SK-N-SH (cell line): ENCODE measurements at regions not wholly inside any gene's neighbourhood (a gene's known extent, or its start where the extent isn't known, plus 50 kb on each side); places are given as distances from the start of the nearest gene placed in this dataset.
"Not testable (repeated sequence)": the region's sequence is repeated elsewhere in the genome, so short reads cannot be mapped to it uniquely, and the experiment has no call there.

Source experiments
- CTCF ChIA-PET: fragments of 300-600, 350-600 bp; formaldehyde crosslinking; extraction: SDS; loops from one replicate; lab custom pipeline; 2021; lab: Yijun Ruan, JAX
- POLR2A ChIA-PET: fragments of 350-600 bp; sonication (Branson Sonifier 250); formaldehyde crosslinking; extraction: SDS; loops from one replicate; lab custom pipeline; 2020; ENCODE audit warnings: antibody characterized with exemption, inconsistent platforms; lab: Yijun Ruan, JAX
- DNase-seq: peaks from one replicate; pipeline ENCODE4 v3.0.0; 2012
- H2AFZ ChIP-seq: fragments of 200-600 bp; sonication (generic); 2 replicates; pipeline ENCODE4 v1.8.1; 2016; ENCODE audit warnings: antibody characterized with exemption, mild to moderate bottlenecking, low read depth
- H3F3A ChIP-seq: fragments of 200-600 bp; sonication (generic); replicated peaks from 2 replicates; pipeline ENCODE3; 2016; ENCODE audit warnings: antibody characterized with exemption, mild to moderate bottlenecking; ENCODE audit not compliant: insufficient read depth
- H3K27ac ChIP-seq, 2 experiments: fragments of 200-500 bp in 1 of 2; fragments of 200-600 bp in 1 of 2; sonication (Bioruptor generic) in 1 of 2; sonication (generic), shearing (Covaris generic) in 1 of 2; 2 replicates each; pipeline versions ENCODE4 v1.5.1 to v1.6.1; 2014 to 2016; ENCODE audit warnings: low read depth in 2 of 2, inconsistent platforms in 1 of 2, low read length in 1 of 2, mild to moderate bottlenecking in 1 of 2, mixed read lengths in 1 of 2
- H3K27me3 ChIP-seq: fragments of 200-600 bp; sonication (generic), shearing (Covaris generic); 2 replicates; pipeline ENCODE4 v1.6.1; 2016; ENCODE audit warnings: mixed run types; ENCODE audit not compliant: insufficient read depth
- H3K36me3 ChIP-seq, 2 experiments: fragments of 200-500 bp in 1 of 2; fragments of 200-600 bp in 1 of 2; sonication (Bioruptor generic) in 1 of 2; sonication (generic) in 1 of 2; replicated peaks in 1 of 2; 2 replicates each; pipeline versions ENCODE3 to v1.5.1; 2014 to 2016; ENCODE audit warnings: low read length in 1 of 2, mild to moderate bottlenecking in 1 of 2; ENCODE audit not compliant: insufficient read depth in 2 of 2, control insufficient read depth in 1 of 2
- H3K4me1 ChIP-seq, 2 experiments: fragments of 200-500 bp in 1 of 2; fragments of 200-600 bp in 1 of 2; sonication (Bioruptor generic) in 1 of 2; sonication (generic), shearing (Covaris generic) in 1 of 2; 2 replicates each; pipeline versions ENCODE4 v1.5.1 to v1.6.1; 2014 to 2016; ENCODE audit warnings: low read depth in 1 of 2, low read length in 1 of 2, mixed run types in 1 of 2; ENCODE audit not compliant: insufficient read depth in 2 of 2, control insufficient read depth in 1 of 2
- H3K4me2 ChIP-seq: fragments of 200-600 bp; sonication (generic), shearing (Covaris generic); 2 replicates; pipeline ENCODE4 v1.6.1; 2017; ENCODE audit warnings: mixed run types
- H3K4me3 ChIP-seq, 2 experiments: fragments of 200-500 bp in 1 of 2; fragments of 200-600 bp in 1 of 2; sonication (Bioruptor generic) in 1 of 2; sonication (generic), shearing (Covaris generic) in 1 of 2; 2 replicates each; pipeline versions ENCODE4 v1.5.1 to v1.8.1; 2014 to 2016; ENCODE audit warnings: low read depth in 2 of 2, inconsistent platforms in 1 of 2, low read length in 1 of 2, mild to moderate bottlenecking in 1 of 2, mixed read lengths in 1 of 2, moderate library complexity in 1 of 2
- H3K79me2 ChIP-seq: fragments of 200-600 bp; sonication (generic); 2 replicates; pipeline ENCODE4 v1.8.1; 2017; ENCODE audit warnings: mild to moderate bottlenecking; ENCODE audit not compliant: insufficient read depth
- H3K9ac ChIP-seq: fragments of 200-600 bp; sonication (generic); 2 replicates; pipeline ENCODE4 v1.6.1; 2017; ENCODE audit warnings: mixed run types
- H3K9me2 ChIP-seq: fragments of 200-600 bp; sonication (generic); 2 replicates; pipeline ENCODE4 v1.6.1; 2017; ENCODE audit warnings: mixed run types
- H3K9me3 ChIP-seq: fragments of 200-600 bp; sonication (generic); 2 replicates; pipeline ENCODE4 v1.6.1; 2017; ENCODE audit warnings: mixed run types, mild to moderate bottlenecking, moderate library complexity
- H4K20me1 ChIP-seq: fragments of 200-600 bp; sonication (generic); 2 replicates; pipeline ENCODE4 v1.6.1; 2017; ENCODE audit warnings: mild to moderate bottlenecking, mixed run types; ENCODE audit not compliant: insufficient read depth
- ELF1 ChIP-seq: IDR thresholded peaks from 2 replicates; pipeline ENCODE4 v1.4.0; 2012
- FOXJ3 ChIP-seq: sonication (generic); formaldehyde crosslinking; IDR thresholded peaks from 2 replicates; pipeline ENCODE4 v1.5.1; 2020; ENCODE audit warnings: mild to moderate bottlenecking, missing genetic modification reagents
- MEF2A ChIP-seq: IDR thresholded peaks from 2 replicates; pipeline ENCODE4 v1.4.0; 2012; ENCODE audit warnings: low read depth, borderline replicate concordance
- NRF1 ChIP-seq: IDR thresholded peaks from 2 replicates; pipeline ENCODE4 v1.6.1; 2012; ENCODE audit warnings: low read depth, mild to moderate bottlenecking, low read length
- RCOR1 ChIP-seq: fragments of 150-350 bp; IDR thresholded peaks from 2 replicates; pipeline ENCODE4 v1.6.1; 2017; ENCODE audit warnings: antibody characterized with exemption, low read length
- SIN3A ChIP-seq: IDR thresholded peaks from 2 replicates; pipeline ENCODE4 v1.6.1; 2012; ENCODE audit warnings: low read depth, mild to moderate bottlenecking, low read length, moderate library complexity, borderline replicate concordance
- SMC3 ChIP-seq: IDR thresholded peaks from 2 replicates; pipeline ENCODE4 v1.6.1; 2012; ENCODE audit warnings: low read depth, low read length, improper control_type of control experiment
- TAF1 ChIP-seq: IDR thresholded peaks from 2 replicates; pipeline ENCODE4 v1.6.1; 2012; ENCODE audit warnings: low read depth, mild to moderate bottlenecking, low read length, moderate library complexity, borderline replicate concordance
- TCF12 ChIP-seq: IDR thresholded peaks from 2 replicates; pipeline ENCODE4 v1.4.0; 2012
- WGBS: methylation state at CpG from one replicate; pipeline ENCODE4 v1.1.6; 2017; ENCODE audit warnings: low lambda C conversion rate; 5-methylcytosine and 5-hydroxymethylcytosine counted together
- TF ChIP-seq, protein P1 (sequence below): IDR thresholded peaks from 2 replicates; pipeline ENCODE4 v1.4.0; 2012; ENCODE audit warnings: low read depth
- TF ChIP-seq, protein P2 (sequence below): fragments of 200-600 bp; sonication (generic); IDR thresholded peaks from 2 replicates; pipeline ENCODE4 v1.6.1; 2017; ENCODE audit warnings: antibody characterized with exemption, mild to moderate bottlenecking, moderate library complexity

DNA sequence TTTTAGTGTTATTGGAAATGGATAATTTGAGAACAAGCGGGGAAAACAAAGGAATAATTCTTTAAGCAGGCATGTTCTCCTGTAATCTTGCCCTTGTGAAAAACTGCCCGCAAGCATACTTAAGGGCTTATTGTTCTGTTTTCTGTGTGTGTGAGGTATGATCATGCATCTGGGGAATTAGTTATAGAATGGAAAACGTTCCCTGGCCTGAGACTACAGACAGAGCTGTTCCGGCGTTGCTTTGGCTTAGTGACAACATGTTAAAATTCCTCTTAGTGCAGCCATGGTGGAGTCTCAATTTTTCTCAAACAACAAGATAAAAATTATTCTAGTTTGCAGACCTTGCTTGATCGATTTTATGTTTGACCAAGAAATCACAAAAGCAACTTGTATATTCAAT, 560.2 kb upstream of the SPRY2 start:
- Histone ChIP-seq H3K4me2 (no peak overlapping the region), H2AFZ (0 out of 2 replicates have a peak overlapping the region, but pooled peaks have one; percentile 16), H3K4me1 (no peaks in the 10 kb centered on the region; a peak in 1 of 4 replicates), H3K79me2 (no peaks in the 10 kb centered on the region), H3K9ac (no peak overlapping the region), H4K20me1 (no peaks in the 10 kb centered on the region), H3K27me3 (no peaks in the 10 kb centered on the region), H3K9me3 (no peaks in the 10 kb centered on the region), H3K36me3 (no peaks in the 10 kb centered on the region), H3F3A (no peaks in the 10 kb centered on the region), H3K4me3 (no peak overlapping the region), H3K27ac (no peak overlapping the region), H3K9me2 (no peaks in the 10 kb centered on the region)
- TF ChIP-seq SIN3A (no peak), ELF1 (no peak), TCF12 (no peak)
- no peak for DNase-seq
- ChIA-PET POLR2A (no interaction called here), CTCF (interaction anchor here (0.6 kb wide), 1 partner anchor 1030 kb away, joined by 4 read pairs; no protein-coding TSS in a partner anchor)
- WGBS: 76% methylated on average over 6 of the region's 6 CpGs

DNA sequence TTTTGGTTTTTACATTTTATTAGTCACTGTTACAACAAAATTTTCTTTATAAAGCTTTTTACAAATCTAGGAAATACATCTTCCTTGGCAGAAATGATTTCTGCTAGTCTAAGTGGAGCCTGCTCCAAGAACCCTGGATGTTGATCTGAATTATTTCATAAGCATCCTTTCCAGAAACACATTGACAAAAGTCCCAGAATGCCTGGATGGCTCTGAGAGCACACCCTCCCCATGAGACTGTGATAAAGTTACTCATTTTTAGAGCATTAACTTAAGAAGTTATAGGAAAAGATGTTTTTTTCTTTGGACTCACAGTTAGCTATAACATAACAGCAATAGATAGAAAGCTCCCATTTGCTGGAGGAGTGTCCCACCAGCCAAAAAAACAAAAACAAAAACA, 559.6 kb upstream of the SPRY2 start:
- no peaks in the 10 kb centered on the region for H3K9me3 ChIP-seq
- no peak overlapping the region for H3K4me3 ChIP-seq
- no peaks in the 10 kb centered on the region for H3F3A ChIP-seq
- no peak overlapping the region for H3K27ac ChIP-seq
- no peaks in the 10 kb centered on the region for H3K9me2 ChIP-seq
- TF ChIP-seq, protein P1, sequence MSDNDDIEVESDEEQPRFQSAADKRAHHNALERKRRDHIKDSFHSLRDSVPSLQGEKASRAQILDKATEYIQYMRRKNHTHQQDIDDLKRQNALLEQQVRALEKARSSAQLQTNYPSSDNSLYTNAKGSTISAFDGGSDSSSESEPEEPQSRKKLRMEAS: no peak
- TF ChIP-seq MEF2A (no peak), SMC3 (no peak), NRF1 (no peak), RCOR1 (no peak), FOXJ3 (CRISPR knock-in tag) (no peak), TAF1 (no peak)
- TF ChIP-seq, protein P2, sequence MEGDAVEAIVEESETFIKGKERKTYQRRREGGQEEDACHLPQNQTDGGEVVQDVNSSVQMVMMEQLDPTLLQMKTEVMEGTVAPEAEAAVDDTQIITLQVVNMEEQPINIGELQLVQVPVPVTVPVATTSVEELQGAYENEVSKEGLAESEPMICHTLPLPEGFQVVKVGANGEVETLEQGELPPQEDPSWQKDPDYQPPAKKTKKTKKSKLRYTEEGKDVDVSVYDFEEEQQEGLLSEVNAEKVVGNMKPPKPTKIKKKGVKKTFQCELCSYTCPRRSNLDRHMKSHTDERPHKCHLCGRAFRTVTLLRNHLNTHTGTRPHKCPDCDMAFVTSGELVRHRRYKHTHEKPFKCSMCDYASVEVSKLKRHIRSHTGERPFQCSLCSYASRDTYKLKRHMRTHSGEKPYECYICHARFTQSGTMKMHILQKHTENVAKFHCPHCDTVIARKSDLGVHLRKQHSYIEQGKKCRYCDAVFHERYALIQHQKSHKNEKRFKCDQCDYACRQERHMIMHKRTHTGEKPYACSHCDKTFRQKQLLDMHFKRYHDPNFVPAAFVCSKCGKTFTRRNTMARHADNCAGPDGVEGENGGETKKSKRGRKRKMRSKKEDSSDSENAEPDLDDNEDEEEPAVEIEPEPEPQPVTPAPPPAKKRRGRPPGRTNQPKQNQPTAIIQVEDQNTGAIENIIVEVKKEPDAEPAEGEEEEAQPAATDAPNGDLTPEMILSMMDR: no peak
- TF ChIP-seq, all 33 proteins: peak for 0
- no peak for DNase-seq
- ChIA-PET CTCF (interaction anchor here (0.6 to 1.2 kb wide), 2 partner anchors 24 to 1030 kb away, joined by 4 to 5 read pairs; no protein-coding TSS in a partner anchor), POLR2A (no interaction called here)
- H3K27me3 ChIP-seq: no peaks in the 10 kb centered on the region
- H2AFZ ChIP-seq: peak overlapping the region; percentile 46; the same call in 1 of the 2 replicates
- H3K4me2 ChIP-seq: no peak overlapping the region
- no peaks in the 10 kb centered on the region; a peak in 1 of 4 replicates for H3K4me1 ChIP-seq
- no peak overlapping the region for H3K9ac ChIP-seq
- no peaks in the 10 kb centered on the region for H3K79me2 ChIP-seq
- H3K36me3 ChIP-seq: no peaks in the 10 kb centered on the region
- no peaks in the 10 kb centered on the region for H4K20me1 ChIP-seq

GRCh38 chr13:80897641-80898040, 556.7 kb upstream of the SPRY2 start:
- POLR2A ChIA-PET: not testable (repeated sequence)

More at GRCh38 chr13:80897641-80898040, 556.7 kb upstream of the SPRY2 start:
- H3K27me3 ChIP-seq, H3K4me2 ChIP-seq, H2AFZ ChIP-seq, H4K20me1 ChIP-seq, H3K79me2 ChIP-seq, H3K9me2 ChIP-seq, DNase-seq, H3K9me3 ChIP-seq, H3F3A ChIP-seq, CTCF ChIA-PET, H3K27ac ChIP-seq, H3K9ac ChIP-seq, H3K4me3 ChIP-seq, H3K36me3 ChIP-seq, H3K4me1 ChIP-seq: not testable (repeated sequence)
- WGBS: 79% methylated on average over 4 of the region's 4 CpGs
